A204.1 (cell line): ENCODE measurements at regions not wholly inside any gene's neighbourhood (a gene's known extent, or its start where the extent isn't known, plus 50 kb on each side); places are given as distances from the start of the nearest gene placed in this dataset.

Source experiments
- FAIRE-seq: peaks from 2 replicates; lab custom pipeline; 2012; peaks lifted over from hg19 to GRCh38; lab: Jason Lieb, UNC

GRCh38 chr7:106775975-106776607, 89.0 kb upstream of the PIK3CG start:
- no peak for FAIRE-seq

GRCh38 chr7:106776618-106777347, 88.3 kb upstream of the PIK3CG start:
- FAIRE-seq = no peak

DNA sequence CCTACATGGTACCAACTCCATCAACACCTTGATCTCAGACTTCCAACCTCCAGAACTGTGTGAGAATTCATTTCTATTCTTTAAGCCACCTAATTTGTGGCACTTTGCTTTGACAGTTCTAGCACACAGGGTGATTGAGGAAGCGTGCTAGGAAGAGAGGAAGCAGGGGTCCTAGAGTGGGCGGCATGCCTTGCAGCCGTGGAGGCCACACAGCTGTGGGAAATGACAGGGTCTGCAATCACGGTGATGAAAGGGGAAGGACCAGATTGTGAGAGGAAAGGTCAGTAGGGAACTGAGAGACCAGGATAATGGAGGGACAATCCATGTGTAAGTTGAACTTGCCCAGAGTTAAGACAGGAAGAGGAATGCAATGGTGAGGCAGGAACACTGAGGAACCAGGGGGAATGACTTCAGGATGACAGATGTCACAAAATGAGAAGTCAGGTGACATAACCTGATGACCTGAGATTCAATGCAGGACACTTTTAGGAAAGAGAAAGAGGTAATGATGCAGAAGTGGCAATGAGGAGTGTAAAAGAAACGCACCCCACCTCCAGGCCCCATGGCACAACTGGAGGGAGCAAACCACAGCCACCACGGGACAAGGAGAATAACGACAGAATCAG, 87.3 kb upstream of the PIK3CG start:
- no peak for FAIRE-seq

DNA sequence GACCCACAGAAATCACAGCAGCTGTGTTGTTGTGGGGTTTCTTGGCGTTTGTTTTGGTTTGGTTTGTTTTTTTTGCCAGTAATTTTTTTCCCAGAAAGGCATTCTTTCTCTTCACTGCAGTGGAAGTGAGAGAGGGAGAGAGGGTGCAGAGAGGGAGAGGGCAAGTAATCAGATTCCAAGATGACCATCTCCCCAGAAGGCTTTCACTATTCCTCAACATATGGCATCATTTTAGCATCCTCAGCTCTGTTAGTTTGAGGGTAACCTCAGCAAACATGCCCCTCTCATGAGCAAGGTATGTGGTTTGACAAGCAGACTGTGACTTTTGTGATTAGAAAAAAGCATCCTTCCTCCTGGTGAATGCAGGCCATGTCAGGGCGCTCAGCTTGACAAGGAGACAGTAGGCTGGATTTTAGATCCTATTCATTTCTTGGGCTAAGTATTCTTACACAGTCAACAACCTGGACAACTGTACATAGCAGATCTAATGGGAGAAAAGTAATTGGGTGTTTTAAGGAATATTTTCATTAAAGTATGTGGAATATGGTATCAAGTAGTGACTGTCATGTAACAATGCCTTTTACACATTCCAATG, 86.3 kb upstream of the PIK3CG start:
- no peak for FAIRE-seq

- no peak for FAIRE-seq
These were observed 85.2 kb upstream of the PIK3CG start for GRCh38 chr7:106779877-106780276.

GRCh38 chr7:106781007-106781406, 84.1 kb upstream of the PIK3CG start:
- no peak for FAIRE-seq

DNA sequence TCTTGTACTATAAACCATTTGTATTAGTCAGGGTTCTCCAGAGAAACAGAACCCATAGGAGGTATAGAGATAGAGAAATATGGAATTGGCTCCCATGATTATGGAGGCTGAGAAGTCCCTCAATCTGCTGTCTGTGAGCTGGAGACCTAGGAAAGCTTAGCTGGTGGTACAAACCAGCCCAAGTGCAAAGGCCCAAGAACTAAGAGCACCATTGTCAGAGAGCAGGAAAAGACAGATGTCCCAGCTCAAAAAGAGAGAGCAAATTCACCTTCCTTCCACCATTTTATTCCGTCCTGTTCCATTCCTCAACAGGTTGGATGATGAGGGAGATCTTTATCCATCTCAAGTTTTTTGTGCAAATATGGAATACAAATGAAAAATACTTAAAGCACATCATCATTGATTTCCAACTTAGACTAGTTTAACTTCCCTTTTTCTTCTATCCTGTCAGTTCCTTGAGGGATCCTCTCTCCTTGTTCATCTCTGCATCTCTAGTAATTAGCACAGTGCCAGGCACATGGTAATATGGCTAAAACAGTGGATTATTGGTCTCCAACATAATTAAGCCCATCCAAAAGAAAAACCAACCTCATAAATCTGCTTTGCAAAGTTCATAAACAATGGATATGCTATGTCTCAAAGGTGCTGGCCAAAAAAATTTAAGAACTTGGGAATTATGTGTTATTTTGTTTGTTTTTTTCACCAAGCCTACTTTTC, 83.1 kb upstream of the PIK3CG start:
- FAIRE-seq = no peak

- FAIRE-seq = no peak
These were observed 81.8 kb upstream of the PIK3CG start for GRCh38 chr7:106783286-106783685.

- FAIRE-seq = no peak
These were observed 76.4 kb upstream of the PIK3CG start for GRCh38 chr7:106788637-106789036.

DNA sequence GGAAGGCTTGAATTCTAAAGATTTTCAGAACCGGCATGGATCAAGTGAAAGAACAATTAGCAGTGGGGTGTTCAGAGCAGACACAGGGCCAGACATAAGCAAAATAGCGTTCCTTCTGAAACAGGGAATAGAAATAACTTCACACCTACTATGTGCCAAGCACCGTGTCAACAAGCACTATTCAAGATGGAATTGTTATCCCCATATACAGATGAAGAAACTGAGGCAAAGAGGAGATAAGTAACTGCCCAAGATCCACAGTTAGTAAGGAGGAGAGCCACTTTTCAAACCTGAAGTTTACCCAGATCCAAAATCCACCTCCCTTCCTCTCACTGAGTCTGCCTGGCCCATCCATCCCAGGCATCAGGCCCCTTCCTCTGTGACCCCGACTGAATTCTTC, 73.6 kb upstream of the PIK3CG start:
- no peak for FAIRE-seq

- FAIRE-seq = no peak
These were observed 72.7 kb upstream of the PIK3CG start for GRCh38 chr7:106792233-106792926.

DNA sequence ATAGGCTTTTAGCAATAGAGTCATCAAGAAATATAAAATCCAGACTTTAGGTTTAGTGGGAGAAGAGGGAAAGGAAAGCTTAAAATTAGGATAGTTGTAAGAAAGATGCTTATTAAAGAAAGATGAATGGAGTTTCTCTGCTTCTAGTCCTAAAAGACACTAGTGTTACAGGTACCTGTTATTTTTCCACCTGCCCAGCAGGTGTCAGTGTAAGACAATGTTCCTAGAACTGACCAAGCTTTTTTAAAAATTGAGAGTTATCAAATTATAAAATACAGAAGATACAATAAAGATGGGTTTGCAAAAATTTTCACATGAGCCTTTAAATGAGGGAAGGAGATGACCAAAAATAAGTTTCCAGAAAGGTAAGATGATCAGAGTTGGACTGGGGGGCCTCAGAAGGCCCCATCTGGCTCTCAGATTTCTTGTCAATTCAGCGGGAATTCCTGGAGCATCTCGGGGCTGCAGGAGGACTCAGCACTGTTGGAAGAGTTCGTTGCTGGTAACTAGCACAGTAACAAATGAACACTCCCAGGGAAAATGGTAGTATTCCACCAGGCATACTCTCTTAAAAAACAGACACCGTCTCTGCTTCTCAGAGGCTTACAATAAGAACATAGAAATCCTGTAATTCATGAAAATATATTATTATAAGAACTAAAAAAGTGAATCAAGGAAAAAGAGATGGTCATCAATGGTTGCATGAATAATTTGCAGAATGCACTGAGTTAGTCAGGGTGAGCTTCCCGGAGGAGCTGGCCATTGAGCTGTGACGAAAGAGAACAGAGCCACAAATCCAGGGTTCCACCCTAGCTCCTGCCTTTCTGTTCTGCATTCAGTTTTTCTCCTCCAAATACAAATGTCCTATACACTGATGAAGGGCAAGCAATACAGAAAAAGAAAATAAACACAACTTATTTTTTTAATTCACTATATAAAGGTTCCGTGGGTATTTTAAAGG, 71.8 kb upstream of the PIK3CG start:
- peak; percentile 88 for FAIRE-seq

DNA sequence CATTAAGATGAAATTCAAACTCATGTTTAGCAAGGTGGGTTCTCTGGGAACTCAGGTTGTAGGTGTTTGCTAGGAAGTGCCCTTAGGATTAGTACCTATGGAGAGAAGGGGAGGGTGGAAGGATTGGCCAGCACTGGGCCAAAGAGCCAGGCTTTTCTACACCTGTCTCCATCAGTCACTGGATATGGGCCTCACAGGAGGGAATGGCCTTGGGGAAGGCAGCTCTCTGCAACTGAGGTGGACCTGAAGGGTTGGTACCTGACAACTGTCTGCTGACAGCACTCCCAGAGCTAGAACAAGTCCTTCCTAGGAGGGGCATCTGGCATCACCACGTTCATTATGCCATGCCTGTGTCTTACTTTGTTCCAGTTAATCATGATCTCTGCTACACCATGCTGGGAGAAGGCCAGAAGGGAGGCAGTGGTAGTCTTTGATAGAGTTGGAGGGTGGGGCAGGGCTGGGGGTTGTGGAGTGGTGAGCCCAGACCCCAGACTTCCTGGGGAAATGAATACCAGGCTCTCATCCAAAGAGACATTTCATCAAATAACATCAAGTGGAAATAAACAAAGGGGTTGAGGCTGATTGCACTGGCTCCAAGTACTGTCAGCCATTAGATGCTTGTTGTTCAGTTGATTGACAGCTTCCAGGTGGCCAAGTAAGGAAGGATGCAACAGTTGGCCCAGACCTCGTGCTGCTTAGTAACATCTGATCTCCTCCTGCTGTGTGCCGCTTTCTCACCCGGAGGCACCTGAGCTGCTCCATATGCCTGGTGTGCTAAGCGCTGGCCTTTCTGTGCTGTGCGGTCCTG, 70.6 kb upstream of the PIK3CG start:
- no peak for FAIRE-seq

DNA sequence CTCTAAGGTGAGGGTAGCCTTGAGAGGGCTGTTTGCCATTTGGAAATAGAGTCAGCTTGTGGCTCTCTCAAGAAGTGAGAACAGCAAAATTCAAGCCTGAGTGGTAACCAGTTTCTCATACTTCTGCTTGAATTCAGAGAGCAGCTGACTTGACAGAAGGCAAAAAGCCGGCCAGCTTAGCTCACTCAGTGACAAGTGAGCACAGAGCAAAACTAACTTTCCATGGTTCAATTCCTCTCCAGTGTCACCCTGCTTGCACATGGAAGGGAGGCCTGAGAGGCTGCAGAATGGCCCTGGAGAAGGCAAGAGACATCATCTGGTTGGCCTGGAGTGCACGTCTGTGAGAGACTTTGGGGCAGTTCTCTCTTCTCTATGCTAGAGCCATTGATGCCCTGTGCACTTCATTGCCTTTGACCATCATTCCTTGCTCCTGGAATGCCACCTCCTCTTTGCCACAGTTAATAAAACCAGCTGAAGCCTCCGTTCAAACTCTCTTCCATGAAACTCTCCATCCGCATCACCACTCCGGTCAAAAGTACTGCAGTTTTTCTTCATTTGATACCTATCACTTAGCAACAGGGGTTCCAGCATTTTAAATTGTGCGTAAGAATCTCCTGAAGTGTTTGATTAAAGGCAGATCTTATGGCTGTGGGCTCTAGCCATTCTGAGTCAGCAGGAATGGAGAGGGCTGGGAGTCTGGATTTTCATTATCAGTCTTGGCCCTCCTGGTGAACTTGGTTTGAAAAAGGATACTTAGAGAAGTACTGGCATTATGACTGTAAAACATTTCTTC, 69.8 kb upstream of the PIK3CG start:
- FAIRE-seq = no peak

DNA sequence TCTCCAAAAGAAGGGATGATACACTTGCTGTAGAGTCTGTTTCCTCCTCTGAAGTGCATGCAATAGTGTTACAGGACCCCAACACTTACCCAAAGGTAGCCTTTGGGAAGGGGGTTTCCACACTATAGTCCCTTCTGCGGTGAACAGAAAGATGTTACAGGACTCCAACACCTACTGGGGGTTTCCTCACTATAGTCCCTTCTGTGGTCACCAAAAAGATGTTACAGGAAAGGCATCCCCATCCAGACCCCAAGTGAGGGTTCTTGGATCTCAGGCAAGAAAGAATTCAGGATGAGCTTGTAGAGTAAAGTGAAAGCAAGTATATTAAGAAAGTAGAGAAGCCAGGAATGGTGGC, 69.2 kb upstream of the PIK3CG start:
- FAIRE-seq = no peak

DNA sequence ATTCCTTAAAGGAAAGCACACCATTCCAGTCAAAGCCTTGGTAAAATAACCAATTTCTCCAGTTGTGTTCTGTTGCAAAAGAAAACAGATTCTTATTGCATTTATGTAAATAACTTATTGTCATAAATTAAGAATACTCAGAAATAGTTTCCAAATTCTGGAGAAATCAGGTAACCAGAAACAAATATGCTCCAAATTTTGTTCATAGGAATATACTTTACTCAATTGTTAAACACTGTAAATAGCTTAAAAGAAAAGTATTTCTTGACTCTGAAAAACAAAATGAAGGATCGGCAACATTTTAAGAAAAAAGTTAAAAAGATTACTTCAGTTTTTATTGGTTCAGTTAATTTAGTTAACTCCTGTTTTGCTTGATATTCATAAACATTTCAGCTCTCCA, 67.1 kb upstream of the PIK3CG start:
- no peak for FAIRE-seq

- no peak for FAIRE-seq
These were observed 62.5 kb upstream of the PIK3CG start for GRCh38 chr7:106802589-106802988.

DNA sequence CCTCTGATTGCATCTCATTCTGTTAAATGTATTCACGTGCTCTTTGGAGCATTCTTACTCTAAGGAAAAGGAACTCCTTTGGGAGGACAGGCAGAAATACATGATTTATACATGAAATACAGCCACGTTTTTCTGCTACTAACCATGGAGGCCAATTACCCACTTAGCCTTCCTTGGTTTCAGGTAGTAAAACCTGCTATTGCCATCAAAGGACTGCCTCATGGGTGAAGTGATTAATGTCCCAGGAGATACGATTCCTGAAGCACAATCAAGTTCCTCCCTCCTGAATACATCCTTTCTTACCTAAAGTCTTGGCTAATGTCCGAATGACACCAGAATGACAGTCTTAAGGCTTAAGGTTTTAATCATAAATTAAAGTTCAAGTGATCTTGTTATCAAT, 58.5 kb upstream of the PIK3CG start:
- FAIRE-seq = no peak

DNA sequence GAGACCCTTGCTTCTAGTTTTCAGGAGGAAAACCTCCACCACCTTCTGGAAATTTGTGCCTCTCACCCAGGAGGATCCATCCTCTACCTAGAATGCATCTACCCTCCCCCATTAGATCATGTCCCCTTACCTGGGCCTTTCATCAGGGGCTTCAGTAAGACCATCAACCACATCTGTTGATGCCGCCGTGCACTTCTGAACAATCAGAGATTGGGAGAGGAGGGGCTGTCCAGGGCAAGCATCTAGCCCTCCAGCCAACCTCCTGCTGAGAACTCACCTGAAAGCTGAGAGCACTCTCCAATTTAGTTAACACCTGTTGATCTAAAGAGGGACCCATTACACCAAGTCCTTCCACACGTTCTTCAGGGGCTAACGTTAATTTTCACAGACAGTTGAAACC, 57.6 kb upstream of the PIK3CG start:
- no peak for FAIRE-seq
